ENCODE measurements at regions not wholly inside any gene's neighbourhood (a gene's known extent, or its start where the extent isn't known, plus 50 kb on each side); places are given as distances from the start of the nearest gene placed in this dataset.

GRCh38 chr6:142621822-142622221 is 320.0 kb downstream of the ADGRG6 start:
- Histone ChIP-seq H2AFZ (ENCODE audit: low read length) (no peak overlapping the region), H3K9me3 (ENCODE audit: low read length) (no peaks in the 10 kb centered on the region), H3K36me3 (ENCODE audit: insufficient read depth, low read length) (no peaks in the 10 kb centered on the region), H3K9me2 (ENCODE audit: insufficient read depth, low read length) (no peaks in the 10 kb centered on the region), H4K20me1 (ENCODE audit: insufficient read depth, low read length) (no peaks in the 10 kb centered on the region), H3K79me2 (ENCODE audit: insufficient read depth, low read depth, low read length) (no peaks in the 10 kb centered on the region), H3K4me2 (ENCODE audit: low read length) (no peak overlapping the region), H3K27ac (ENCODE audit: low read depth, low read length, poor library complexity, severe bottlenecking) (no peak overlapping the region), H3K4me1 (ENCODE audit: insufficient read depth, low read length, poor library complexity, severe bottlenecking) (no peaks in the 10 kb centered on the region), H3K4me3 (ENCODE audit: low read depth, low read length, poor library complexity, severe bottlenecking) (no peak overlapping the region)
- DNase-seq (ENCODE audit: low spot score), result no peak
- CTCF ChIA-PET (ENCODE audit: unreplicated experiment), result no interaction called here
- no TSS peak for BruUV-seq (replicated peaks)
- POLR2A ChIA-PET, result interaction anchor here (0.7 kb wide), 1 partner anchor 19 kb away, joined by 3 read pairs; no protein-coding TSS in a partner anchor
- intact Hi-C loops (cut with micrococcal nuclease; ENCODE audit: unreplicated experiment), result no loop called here
- TF ChIP-seq EZH2phosphoT487 (IDR thresholded peaks at IDR 0.05; ENCODE audit: borderline replicate concordance, low read depth, low read length) (no peak), CTCF (conservative IDR thresholded peaks at IDR 0.05; ENCODE audit: low read length) (no peak)

- no peak for DNase-seq (ENCODE audit: low spot score)
- H3K27ac ChIP-seq (ENCODE audit: low read depth, low read length, poor library complexity, severe bottlenecking), result no peak overlapping the region
- H3K9me3 ChIP-seq (ENCODE audit: low read length), result no peaks in the 10 kb centered on the region
- BruUV-seq (replicated peaks), result no TSS peak
- no peaks in the 10 kb centered on the region for H3K79me2 ChIP-seq (ENCODE audit: insufficient read depth, low read depth, low read length)
- H2AFZ ChIP-seq (ENCODE audit: low read length), result no peak overlapping the region
- H3K4me3 ChIP-seq (ENCODE audit: low read depth, low read length, poor library complexity, severe bottlenecking), result no peak overlapping the region
- H3K9me2 ChIP-seq (ENCODE audit: insufficient read depth, low read length), result no peaks in the 10 kb centered on the region
- H3K4me2 ChIP-seq (ENCODE audit: low read length), result no peak overlapping the region
- ChIA-PET POLR2A (interaction anchor here (1.2 kb wide), 1 partner anchor 10 kb away, joined by 4 read pairs; no protein-coding TSS in a partner anchor), CTCF (ENCODE audit: unreplicated experiment) (no interaction called here)
- H3K36me3 ChIP-seq (ENCODE audit: insufficient read depth, low read length), result no peaks in the 10 kb centered on the region
- no peak for TF ChIP-seq EZH2phosphoT487 (IDR thresholded peaks at IDR 0.05; ENCODE audit: borderline replicate concordance, low read depth, low read length)
- no peak for TF ChIP-seq CTCF (conservative IDR thresholded peaks at IDR 0.05; ENCODE audit: low read length)
- intact Hi-C loops (cut with micrococcal nuclease; ENCODE audit: unreplicated experiment), result no loop called here
- H4K20me1 ChIP-seq (ENCODE audit: insufficient read depth, low read length), result no peaks in the 10 kb centered on the region
- H3K4me1 ChIP-seq (ENCODE audit: insufficient read depth, low read length, poor library complexity, severe bottlenecking), result no peaks in the 10 kb centered on the region
Observed at GRCh38 chr6:142624978-142625715, 319.8 kb downstream of the HIVEP2 start.

- no peak overlapping the region for H3K27ac ChIP-seq (ENCODE audit: low read depth, low read length, poor library complexity, severe bottlenecking)
- BruUV-seq (replicated peaks), result no TSS peak
- no peaks in the 10 kb centered on the region for H3K4me1 ChIP-seq (ENCODE audit: insufficient read depth, low read length, poor library complexity, severe bottlenecking)
- POLR2A ChIA-PET, result interaction anchor here (0.6 kb wide), 1 partner anchor 464 kb away, joined by 4 read pairs; no protein-coding TSS in a partner anchor
- CTCF ChIA-PET (ENCODE audit: unreplicated experiment), result no interaction called here
- peak overlapping the region; percentile 17; the same call in 1 of the 2 replicates for H3K4me2 ChIP-seq (ENCODE audit: low read length)
- no peaks in the 10 kb centered on the region for H3K79me2 ChIP-seq (ENCODE audit: insufficient read depth, low read depth, low read length)
- H3K36me3 ChIP-seq (ENCODE audit: insufficient read depth, low read length), result no peaks in the 10 kb centered on the region
- no peaks in the 10 kb centered on the region for H4K20me1 ChIP-seq (ENCODE audit: insufficient read depth, low read length)
- H3K4me3 ChIP-seq (ENCODE audit: low read depth, low read length, poor library complexity, severe bottlenecking), result no peak overlapping the region
- no peaks in the 10 kb centered on the region for H3K9me2 ChIP-seq (ENCODE audit: insufficient read depth, low read length)
- H2AFZ ChIP-seq (ENCODE audit: low read length), result no peak overlapping the region
- no peak for DNase-seq (ENCODE audit: low spot score)
- H3K9me3 ChIP-seq (ENCODE audit: low read length), result no peaks in the 10 kb centered on the region
- TF ChIP-seq EZH2phosphoT487 (IDR thresholded peaks at IDR 0.05; ENCODE audit: borderline replicate concordance, low read depth, low read length), result no peak
- intact Hi-C loops (cut with micrococcal nuclease; ENCODE audit: unreplicated experiment), result no loop called here
Observed at GRCh38 chr6:142627474-142627873, 317.5 kb downstream of the HIVEP2 start.
